Fibroblast of skin of scalp (primary cell): ENCODE measurements at regions not wholly inside any gene's neighbourhood (a gene's known extent, or its start where the extent isn't known, plus 50 kb on each side); places are given as distances from the start of the nearest gene placed in this dataset.
"Not testable (repeated sequence)": the region's sequence is repeated elsewhere in the genome, so short reads cannot be mapped to it uniquely, and the experiment has no call there.

Source experiments
- DNase-seq: peaks from one replicate; pipeline ENCODE4 v3.0.0-alpha.2; 2013

GRCh38 chr7:124101173-124101768 is 68.4 kb upstream of the TMEM229A start:
- DNase-seq, result no peak

GRCh38 chr7:124100190-124100589 is 67.3 kb upstream of the TMEM229A start:
- DNase-seq, result no peak

- not testable (repeated sequence) for DNase-seq
Observed at GRCh38 chr7:124099585-124099984, 66.7 kb upstream of the TMEM229A start.

GRCh38 chr7:124089621-124090020 is 56.8 kb upstream of the TMEM229A start:
- DNase-seq, result no peak

GRCh38 chr7:124088590-124088989 is 55.7 kb upstream of the TMEM229A start:
- no peak for DNase-seq

- DNase-seq, result no peak
Observed at GRCh38 chr7:124086843-124087242, 54.0 kb upstream of the TMEM229A start.

GRCh38 chr7:124085179-124085578 is 52.3 kb upstream of the TMEM229A start:
- no peak for DNase-seq

- DNase-seq, result no peak
Observed at GRCh38 chr7:124084024-124084423, 51.2 kb upstream of the TMEM229A start.
